ENCODE measurements at regions not wholly inside any gene's neighbourhood (a gene's known extent, or its start where the extent isn't known, plus 50 kb on each side); places are given as distances from the start of the nearest gene placed in this dataset.

DNA sequence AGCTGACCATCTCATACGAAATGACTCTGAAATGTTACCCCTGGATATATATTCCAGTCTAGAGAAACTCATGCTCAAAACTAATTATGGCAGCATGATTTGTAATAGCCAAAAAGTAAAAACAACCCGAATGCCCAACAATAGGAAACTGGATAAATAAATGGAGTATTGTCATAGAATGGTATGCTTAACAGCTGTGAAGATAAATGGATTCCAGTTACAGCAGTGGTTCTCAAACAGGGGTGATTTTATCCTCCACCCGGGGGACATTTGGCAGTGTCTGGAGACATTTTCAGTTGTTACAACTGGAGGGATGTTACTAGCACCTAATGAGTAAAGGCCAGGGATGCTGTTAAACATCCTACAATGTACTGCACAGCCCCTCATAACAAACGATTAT is 52.3 kb upstream of the PIAS1 start (continued):
- no peak for TF ChIP-seq RAD21 (IDR thresholded peaks at IDR 0.05; ENCODE audit: low read depth)
- no peak for TF ChIP-seq CBX3 (IDR thresholded peaks at IDR 0.05; ENCODE audit: low read depth)
- no peak for TF ChIP-seq POLR2A (IDR thresholded peaks at IDR 0.05; ENCODE audit: borderline replicate concordance, extremely low read depth, insufficient read depth, insufficient read length)

DNA sequence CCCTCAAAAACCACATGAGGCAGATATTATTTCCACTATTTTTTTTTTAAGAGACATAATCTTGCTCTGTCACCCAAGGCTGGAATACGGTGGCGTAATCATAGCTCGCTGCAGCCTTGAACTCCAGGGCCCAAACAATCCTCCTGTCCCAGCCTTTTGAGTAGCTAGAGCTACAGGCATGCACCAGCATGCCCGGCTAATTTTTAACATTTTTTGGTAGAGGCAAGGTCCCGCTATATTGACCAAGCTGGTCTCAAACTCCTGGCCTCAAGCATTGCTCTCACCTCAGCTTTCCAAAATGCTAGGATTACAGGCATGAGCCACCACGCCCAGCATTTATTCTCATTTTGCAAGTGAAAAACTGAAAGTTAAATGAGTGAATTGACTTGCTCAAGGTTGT is 50.8 kb upstream of the PIAS1 start:
- intact Hi-C loops (cut with micrococcal nuclease): no loop called here

More for the DNA sequence above, 50.8 kb upstream of the PIAS1 start:
- ChIA-PET CTCF (no interaction called here), RAD21 (ENCODE audit: low non-redundant PET in 1 of 2, low total read pairs in 2 of 2, uncharacterized antibody in 2 of 2, unreplicated experiment in 2 of 2) (no interaction called here), POLR2A (no interaction called here)
- Histone ChIP-seq H3K9me2 (ENCODE audit: insufficient read depth) (no peaks in the 10 kb centered on the region), H3K9me3 (ENCODE audit: control insufficient read depth in 1 of 2, insufficient read depth in 1 of 2, low read depth in 1 of 2, low read length in 2 of 2) (no peaks in the 10 kb centered on the region; a peak in 1 of 4 replicates), H3K27ac (ENCODE audit: low read depth, low read length) (no peak overlapping the region), H3K9ac (ENCODE audit: low read length) (no peak overlapping the region), H3K4me2 (ENCODE audit: low read length) (no peak overlapping the region), H3K27me3 (ENCODE audit: insufficient read depth, low read length) (no peaks in the 10 kb centered on the region), H4K20me1 (ENCODE audit: insufficient read depth) (no peaks in the 10 kb centered on the region), H3K4me3 (replicated peaks in 1 of 2; ENCODE audit: low read depth in 1 of 2, low read length in 2 of 2) (no peak overlapping the region), H3K4me1 (ENCODE audit: control insufficient read depth in 1 of 2, insufficient read depth in 2 of 2, low read length in 2 of 2) (peaks cover 0 to 7% of the 10 kb centered on the region in 2 experiments), H3K79me2 (ENCODE audit: insufficient read depth, low read length) (no peaks in the 10 kb centered on the region), H2AFZ (ENCODE audit: low read depth, low read length, poor library complexity, severe bottlenecking) (no peak overlapping the region), H3K36me3 (ENCODE audit: control insufficient read depth in 1 of 2, insufficient read depth in 2 of 2, low read length in 2 of 2) (no peaks in the 10 kb centered on the region)
- no peak for TF ChIP-seq POLR2A (IDR thresholded peaks at IDR 0.05; ENCODE audit: borderline replicate concordance, extremely low read depth, insufficient read depth, insufficient read length)
- TF ChIP-seq CBX3 (IDR thresholded peaks at IDR 0.05; ENCODE audit: low read depth): no peak
- TF ChIP-seq, protein P1, sequence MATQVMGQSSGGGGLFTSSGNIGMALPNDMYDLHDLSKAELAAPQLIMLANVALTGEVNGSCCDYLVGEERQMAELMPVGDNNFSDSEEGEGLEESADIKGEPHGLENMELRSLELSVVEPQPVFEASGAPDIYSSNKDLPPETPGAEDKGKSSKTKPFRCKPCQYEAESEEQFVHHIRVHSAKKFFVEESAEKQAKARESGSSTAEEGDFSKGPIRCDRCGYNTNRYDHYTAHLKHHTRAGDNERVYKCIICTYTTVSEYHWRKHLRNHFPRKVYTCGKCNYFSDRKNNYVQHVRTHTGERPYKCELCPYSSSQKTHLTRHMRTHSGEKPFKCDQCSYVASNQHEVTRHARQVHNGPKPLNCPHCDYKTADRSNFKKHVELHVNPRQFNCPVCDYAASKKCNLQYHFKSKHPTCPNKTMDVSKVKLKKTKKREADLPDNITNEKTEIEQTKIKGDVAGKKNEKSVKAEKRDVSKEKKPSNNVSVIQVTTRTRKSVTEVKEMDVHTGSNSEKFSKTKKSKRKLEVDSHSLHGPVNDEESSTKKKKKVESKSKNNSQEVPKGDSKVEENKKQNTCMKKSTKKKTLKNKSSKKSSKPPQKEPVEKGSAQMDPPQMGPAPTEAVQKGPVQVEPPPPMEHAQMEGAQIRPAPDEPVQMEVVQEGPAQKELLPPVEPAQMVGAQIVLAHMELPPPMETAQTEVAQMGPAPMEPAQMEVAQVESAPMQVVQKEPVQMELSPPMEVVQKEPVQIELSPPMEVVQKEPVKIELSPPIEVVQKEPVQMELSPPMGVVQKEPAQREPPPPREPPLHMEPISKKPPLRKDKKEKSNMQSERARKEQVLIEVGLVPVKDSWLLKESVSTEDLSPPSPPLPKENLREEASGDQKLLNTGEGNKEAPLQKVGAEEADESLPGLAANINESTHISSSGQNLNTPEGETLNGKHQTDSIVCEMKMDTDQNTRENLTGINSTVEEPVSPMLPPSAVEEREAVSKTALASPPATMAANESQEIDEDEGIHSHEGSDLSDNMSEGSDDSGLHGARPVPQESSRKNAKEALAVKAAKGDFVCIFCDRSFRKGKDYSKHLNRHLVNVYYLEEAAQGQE (IDR thresholded peaks at IDR 0.05; ENCODE audit: low read depth): no peak
- TF ChIP-seq ZFX (IDR thresholded peaks at IDR 0.05): no peak
- TF ChIP-seq TCF7L2 (IDR thresholded peaks at IDR 0.05; ENCODE audit: borderline replicate concordance, extremely low read depth, insufficient read depth, insufficient read length): no peak
- TF ChIP-seq, protein P2, sequence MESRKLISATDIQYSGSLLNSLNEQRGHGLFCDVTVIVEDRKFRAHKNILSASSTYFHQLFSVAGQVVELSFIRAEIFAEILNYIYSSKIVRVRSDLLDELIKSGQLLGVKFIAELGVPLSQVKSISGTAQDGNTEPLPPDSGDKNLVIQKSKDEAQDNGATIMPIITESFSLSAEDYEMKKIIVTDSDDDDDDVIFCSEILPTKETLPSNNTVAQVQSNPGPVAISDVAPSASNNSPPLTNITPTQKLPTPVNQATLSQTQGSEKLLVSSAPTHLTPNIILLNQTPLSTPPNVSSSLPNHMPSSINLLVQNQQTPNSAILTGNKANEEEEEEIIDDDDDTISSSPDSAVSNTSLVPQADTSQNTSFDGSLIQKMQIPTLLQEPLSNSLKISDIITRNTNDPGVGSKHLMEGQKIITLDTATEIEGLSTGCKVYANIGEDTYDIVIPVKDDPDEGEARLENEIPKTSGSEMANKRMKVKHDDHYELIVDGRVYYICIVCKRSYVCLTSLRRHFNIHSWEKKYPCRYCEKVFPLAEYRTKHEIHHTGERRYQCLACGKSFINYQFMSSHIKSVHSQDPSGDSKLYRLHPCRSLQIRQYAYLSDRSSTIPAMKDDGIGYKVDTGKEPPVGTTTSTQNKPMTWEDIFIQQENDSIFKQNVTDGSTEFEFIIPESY (IDR thresholded peaks at IDR 0.05; ENCODE audit: extremely low read depth, insufficient replicate concordance, low read length): no peak
- TF ChIP-seq FOSL1 (IDR thresholded peaks at IDR 0.05; ENCODE audit: low read depth): no peak
- no peak for TF ChIP-seq SIN3A (IDR thresholded peaks at IDR 0.05; ENCODE audit: low read depth)
- TF ChIP-seq CEBPB (IDR thresholded peaks at IDR 0.05; ENCODE audit: low read depth): no peak
- no peak for TF ChIP-seq EZH2phosphoT487 (IDR thresholded peaks at IDR 0.05; ENCODE audit: borderline replicate concordance)
- no peak for TF ChIP-seq SRF (IDR thresholded peaks at IDR 0.05; ENCODE audit: low read depth)
- TF ChIP-seq ELF1 (IDR thresholded peaks at IDR 0.05; ENCODE audit: borderline replicate concordance, low read depth): no peak
- no peak for TF ChIP-seq POLR2AphosphoS5 (IDR thresholded peaks at IDR 0.05; ENCODE audit: low read depth, low read length)
- TF ChIP-seq, protein P3, sequence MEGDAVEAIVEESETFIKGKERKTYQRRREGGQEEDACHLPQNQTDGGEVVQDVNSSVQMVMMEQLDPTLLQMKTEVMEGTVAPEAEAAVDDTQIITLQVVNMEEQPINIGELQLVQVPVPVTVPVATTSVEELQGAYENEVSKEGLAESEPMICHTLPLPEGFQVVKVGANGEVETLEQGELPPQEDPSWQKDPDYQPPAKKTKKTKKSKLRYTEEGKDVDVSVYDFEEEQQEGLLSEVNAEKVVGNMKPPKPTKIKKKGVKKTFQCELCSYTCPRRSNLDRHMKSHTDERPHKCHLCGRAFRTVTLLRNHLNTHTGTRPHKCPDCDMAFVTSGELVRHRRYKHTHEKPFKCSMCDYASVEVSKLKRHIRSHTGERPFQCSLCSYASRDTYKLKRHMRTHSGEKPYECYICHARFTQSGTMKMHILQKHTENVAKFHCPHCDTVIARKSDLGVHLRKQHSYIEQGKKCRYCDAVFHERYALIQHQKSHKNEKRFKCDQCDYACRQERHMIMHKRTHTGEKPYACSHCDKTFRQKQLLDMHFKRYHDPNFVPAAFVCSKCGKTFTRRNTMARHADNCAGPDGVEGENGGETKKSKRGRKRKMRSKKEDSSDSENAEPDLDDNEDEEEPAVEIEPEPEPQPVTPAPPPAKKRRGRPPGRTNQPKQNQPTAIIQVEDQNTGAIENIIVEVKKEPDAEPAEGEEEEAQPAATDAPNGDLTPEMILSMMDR (IDR thresholded peaks at IDR 0.05 in 2 of 3, conservative IDR thresholded peaks at IDR 0.05 in 1 of 3; ENCODE audit: borderline replicate concordance in 1 of 3, insufficient read depth in 1 of 3, low read depth in 2 of 3, low read length in 2 of 3): no peak
- no TSS peak for BruUV-seq (replicated peaks)
- DNase-seq (ENCODE audit: low read depth, low spot score) (no peak), ATAC-seq (no peak)

Measured in HCT116 (cell line).